ENCODE measurements at regions not wholly inside any gene's neighbourhood (a gene's known extent, or its start where the extent isn't known, plus 50 kb on each side); places are given as distances from the start of the nearest gene placed in this dataset.

GRCh38 chr13:72504131-72504841 is 223.1 kb downstream of the MZT1 start:
- Histone ChIP-seq H3K4me3 (ENCODE audit: insufficient read depth, low read length, poor library complexity, severe bottlenecking) (no peak overlapping the region), H3F3A (ENCODE audit: insufficient read depth) (no peaks in the 10 kb centered on the region), H4K20me1 (ENCODE audit: low read depth, low read length) (no peaks in the 10 kb centered on the region), H3K4me2 (ENCODE audit: low read depth, low read length, poor library complexity, severe bottlenecking) (no peak overlapping the region), H3K27me3 (ENCODE audit: low read length) (no peaks in the 10 kb centered on the region), H3K27ac (ENCODE audit: low read depth, low read length) (no peak overlapping the region), H3K36me3 (ENCODE audit: low read length) (no peaks in the 10 kb centered on the region), H3K9ac (ENCODE audit: low read length) (no peak overlapping the region), H3K79me2 (ENCODE audit: insufficient read depth, low read length) (no peaks in the 10 kb centered on the region), H3K9me2 (replicated peaks; ENCODE audit: insufficient read depth, low read length) (no peaks in the 10 kb centered on the region), H2AFZ (ENCODE audit: low read depth, low read length, severe bottlenecking) (no peak overlapping the region), H3K9me3 (ENCODE audit: insufficient read depth, low read length) (no peaks in the 10 kb centered on the region)
- TF ChIP-seq EZH2phosphoT487 (conservative IDR thresholded peaks at IDR 0.05; ENCODE audit: low read length): no peak
- TF ChIP-seq, protein P1, sequence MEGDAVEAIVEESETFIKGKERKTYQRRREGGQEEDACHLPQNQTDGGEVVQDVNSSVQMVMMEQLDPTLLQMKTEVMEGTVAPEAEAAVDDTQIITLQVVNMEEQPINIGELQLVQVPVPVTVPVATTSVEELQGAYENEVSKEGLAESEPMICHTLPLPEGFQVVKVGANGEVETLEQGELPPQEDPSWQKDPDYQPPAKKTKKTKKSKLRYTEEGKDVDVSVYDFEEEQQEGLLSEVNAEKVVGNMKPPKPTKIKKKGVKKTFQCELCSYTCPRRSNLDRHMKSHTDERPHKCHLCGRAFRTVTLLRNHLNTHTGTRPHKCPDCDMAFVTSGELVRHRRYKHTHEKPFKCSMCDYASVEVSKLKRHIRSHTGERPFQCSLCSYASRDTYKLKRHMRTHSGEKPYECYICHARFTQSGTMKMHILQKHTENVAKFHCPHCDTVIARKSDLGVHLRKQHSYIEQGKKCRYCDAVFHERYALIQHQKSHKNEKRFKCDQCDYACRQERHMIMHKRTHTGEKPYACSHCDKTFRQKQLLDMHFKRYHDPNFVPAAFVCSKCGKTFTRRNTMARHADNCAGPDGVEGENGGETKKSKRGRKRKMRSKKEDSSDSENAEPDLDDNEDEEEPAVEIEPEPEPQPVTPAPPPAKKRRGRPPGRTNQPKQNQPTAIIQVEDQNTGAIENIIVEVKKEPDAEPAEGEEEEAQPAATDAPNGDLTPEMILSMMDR (IDR thresholded peaks at IDR 0.05; ENCODE audit: insufficient read depth, low read length, poor library complexity, severe bottlenecking): no peak

GRCh38 chr13:72500851-72501250 is 226.6 kb downstream of the MZT1 start:
- Histone ChIP-seq H3K27ac (ENCODE audit: low read depth, low read length) (no peak overlapping the region), H3K4me3 (ENCODE audit: insufficient read depth, low read length, poor library complexity, severe bottlenecking) (no peak overlapping the region), H3K4me2 (ENCODE audit: low read depth, low read length, poor library complexity, severe bottlenecking) (no peak overlapping the region), H4K20me1 (ENCODE audit: low read depth, low read length) (no peaks in the 10 kb centered on the region), H3K9ac (ENCODE audit: low read length) (no peak overlapping the region), H3K9me2 (replicated peaks; ENCODE audit: insufficient read depth, low read length) (no peaks in the 10 kb centered on the region), H3K27me3 (ENCODE audit: low read length) (no peaks in the 10 kb centered on the region), H3K9me3 (ENCODE audit: insufficient read depth, low read length) (no peaks in the 10 kb centered on the region), H3F3A (ENCODE audit: insufficient read depth) (no peaks in the 10 kb centered on the region), H2AFZ (ENCODE audit: low read depth, low read length, severe bottlenecking) (no peak overlapping the region), H3K79me2 (ENCODE audit: insufficient read depth, low read length) (no peaks in the 10 kb centered on the region), H3K36me3 (ENCODE audit: low read length) (no peaks in the 10 kb centered on the region)
- TF ChIP-seq EZH2phosphoT487 (conservative IDR thresholded peaks at IDR 0.05; ENCODE audit: low read length): no peak
- TF ChIP-seq, protein P1 (IDR thresholded peaks at IDR 0.05; ENCODE audit: insufficient read depth, low read length, poor library complexity, severe bottlenecking): no peak

- no peak overlapping the region for H3K9ac ChIP-seq (ENCODE audit: low read length)
- no peaks in the 10 kb centered on the region for H3K36me3 ChIP-seq (ENCODE audit: low read length)
- no peaks in the 10 kb centered on the region for H4K20me1 ChIP-seq (ENCODE audit: low read depth, low read length)
- H3K27me3 ChIP-seq (ENCODE audit: low read length): no peaks in the 10 kb centered on the region
- no peak overlapping the region for H2AFZ ChIP-seq (ENCODE audit: low read depth, low read length, severe bottlenecking)
- H3K79me2 ChIP-seq (ENCODE audit: insufficient read depth, low read length): no peaks in the 10 kb centered on the region
- no peaks in the 10 kb centered on the region for H3K9me2 ChIP-seq (replicated peaks; ENCODE audit: insufficient read depth, low read length)
- H3K4me2 ChIP-seq (ENCODE audit: low read depth, low read length, poor library complexity, severe bottlenecking): no peak overlapping the region
- H3K27ac ChIP-seq (ENCODE audit: low read depth, low read length): no peak overlapping the region
- no peaks in the 10 kb centered on the region for H3F3A ChIP-seq (ENCODE audit: insufficient read depth)
- H3K4me3 ChIP-seq (ENCODE audit: insufficient read depth, low read length, poor library complexity, severe bottlenecking): no peak overlapping the region
- H3K9me3 ChIP-seq (ENCODE audit: insufficient read depth, low read length): no peaks in the 10 kb centered on the region
- TF ChIP-seq, protein P1 (IDR thresholded peaks at IDR 0.05; ENCODE audit: insufficient read depth, low read length, poor library complexity, severe bottlenecking): no peak
- no peak for TF ChIP-seq EZH2phosphoT487 (conservative IDR thresholded peaks at IDR 0.05; ENCODE audit: low read length)
Measured at GRCh38 chr13:72495681-72496080, 231.7 kb downstream of the MZT1 start.

Data from SU-DHL-6 (cell line).